ENCODE measurements at regions not wholly inside any gene's neighbourhood (a gene's known extent, or its start where the extent isn't known, plus 50 kb on each side); places are given as distances from the start of the nearest gene placed in this dataset.

- TF ChIP-seq CTCF (IDR thresholded peaks at IDR 0.05) (no peak), POLR2A (IDR thresholded peaks at IDR 0.05; ENCODE audit: low read depth) (no peak), EP300 (IDR thresholded peaks at IDR 0.05) (no peak), POLR2AphosphoS5 (IDR thresholded peaks at IDR 0.05) (no peak)
Measured at GRCh38 chrX:10902001-10902400, 209.1 kb upstream of the HCCS start.
